ENCODE measurements at regions not wholly inside any gene's neighbourhood (a gene's known extent, or its start where the extent isn't known, plus 50 kb on each side); places are given as distances from the start of the nearest gene placed in this dataset.

DNA sequence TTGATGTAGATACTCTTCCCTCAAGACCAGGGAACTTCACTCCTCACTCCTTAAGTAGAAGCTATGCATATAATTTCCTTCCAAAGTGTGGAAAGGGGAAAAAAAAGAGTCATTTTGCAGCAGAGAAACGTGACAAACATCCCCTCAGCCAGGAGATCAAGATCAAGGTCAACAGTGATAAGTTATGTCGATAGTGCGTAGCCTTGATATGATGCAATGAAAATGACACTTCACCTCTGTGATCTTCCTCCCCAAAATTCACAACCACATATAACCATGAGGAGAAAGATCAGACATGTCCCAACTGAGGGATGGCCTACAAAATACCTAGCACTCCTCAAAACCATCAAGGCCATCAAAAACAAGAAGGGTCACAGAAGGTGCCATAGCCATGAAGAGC, 160.4 kb upstream of the MYLIP start:
- TF ChIP-seq, protein P1, sequence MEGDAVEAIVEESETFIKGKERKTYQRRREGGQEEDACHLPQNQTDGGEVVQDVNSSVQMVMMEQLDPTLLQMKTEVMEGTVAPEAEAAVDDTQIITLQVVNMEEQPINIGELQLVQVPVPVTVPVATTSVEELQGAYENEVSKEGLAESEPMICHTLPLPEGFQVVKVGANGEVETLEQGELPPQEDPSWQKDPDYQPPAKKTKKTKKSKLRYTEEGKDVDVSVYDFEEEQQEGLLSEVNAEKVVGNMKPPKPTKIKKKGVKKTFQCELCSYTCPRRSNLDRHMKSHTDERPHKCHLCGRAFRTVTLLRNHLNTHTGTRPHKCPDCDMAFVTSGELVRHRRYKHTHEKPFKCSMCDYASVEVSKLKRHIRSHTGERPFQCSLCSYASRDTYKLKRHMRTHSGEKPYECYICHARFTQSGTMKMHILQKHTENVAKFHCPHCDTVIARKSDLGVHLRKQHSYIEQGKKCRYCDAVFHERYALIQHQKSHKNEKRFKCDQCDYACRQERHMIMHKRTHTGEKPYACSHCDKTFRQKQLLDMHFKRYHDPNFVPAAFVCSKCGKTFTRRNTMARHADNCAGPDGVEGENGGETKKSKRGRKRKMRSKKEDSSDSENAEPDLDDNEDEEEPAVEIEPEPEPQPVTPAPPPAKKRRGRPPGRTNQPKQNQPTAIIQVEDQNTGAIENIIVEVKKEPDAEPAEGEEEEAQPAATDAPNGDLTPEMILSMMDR (IDR thresholded peaks at IDR 0.05), result no peak
- no peak for TF ChIP-seq POLR2A (IDR thresholded peaks at IDR 0.05)

Data from right lobe of liver (tissue), 4 donors.